Keratinocyte (primary cell): ENCODE measurements at regions not wholly inside any gene's neighbourhood (a gene's known extent, or its start where the extent isn't known, plus 50 kb on each side); places are given as distances from the start of the nearest gene placed in this dataset.

Experiments
- EZH2 ChIP-seq: IDR thresholded peaks from one replicate; pipeline ENCODE4 v1.6.1; 2012; ENCODE audit warnings: inconsistent platforms, mild to moderate bottlenecking, low read length, moderate library complexity
- TF ChIP-seq, protein P1 (sequence below), 3 experiments: IDR thresholded peaks in 1 of 3; conservative IDR thresholded peaks in 1 of 3; optimal IDR thresholded peaks in 1 of 3; 2 replicates in 2 of 3; 3 replicates in 1 of 3; pipeline versions ENCODE3 to v1.5.1; 2011; ENCODE audit warnings: low read length in 3 of 3, mild to moderate bottlenecking in 3 of 3, moderate library complexity in 2 of 3, control low read depth in 1 of 3, inconsistent platforms in 1 of 3; ENCODE audit not compliant: insufficient read depth in 2 of 3; ENCODE audit errors: extremely low read depth in 1 of 3

GRCh38 chr11:11089805-11090204, 232.0 kb upstream of the ZBED5 start:
- TF ChIP-seq, protein P1, sequence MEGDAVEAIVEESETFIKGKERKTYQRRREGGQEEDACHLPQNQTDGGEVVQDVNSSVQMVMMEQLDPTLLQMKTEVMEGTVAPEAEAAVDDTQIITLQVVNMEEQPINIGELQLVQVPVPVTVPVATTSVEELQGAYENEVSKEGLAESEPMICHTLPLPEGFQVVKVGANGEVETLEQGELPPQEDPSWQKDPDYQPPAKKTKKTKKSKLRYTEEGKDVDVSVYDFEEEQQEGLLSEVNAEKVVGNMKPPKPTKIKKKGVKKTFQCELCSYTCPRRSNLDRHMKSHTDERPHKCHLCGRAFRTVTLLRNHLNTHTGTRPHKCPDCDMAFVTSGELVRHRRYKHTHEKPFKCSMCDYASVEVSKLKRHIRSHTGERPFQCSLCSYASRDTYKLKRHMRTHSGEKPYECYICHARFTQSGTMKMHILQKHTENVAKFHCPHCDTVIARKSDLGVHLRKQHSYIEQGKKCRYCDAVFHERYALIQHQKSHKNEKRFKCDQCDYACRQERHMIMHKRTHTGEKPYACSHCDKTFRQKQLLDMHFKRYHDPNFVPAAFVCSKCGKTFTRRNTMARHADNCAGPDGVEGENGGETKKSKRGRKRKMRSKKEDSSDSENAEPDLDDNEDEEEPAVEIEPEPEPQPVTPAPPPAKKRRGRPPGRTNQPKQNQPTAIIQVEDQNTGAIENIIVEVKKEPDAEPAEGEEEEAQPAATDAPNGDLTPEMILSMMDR (optimal IDR thresholded peaks at IDR 0.05 in 1 of 3, IDR thresholded peaks at IDR 0.05 in 1 of 3, conservative IDR thresholded peaks at IDR 0.05 in 1 of 3; ENCODE audit: extremely low read depth in 1 of 3, insufficient read depth in 2 of 3, low read length in 3 of 3) = no peak
- TF ChIP-seq EZH2 = no peak
